Activated B cell treated with CpG ODN at 0.5 μM for 24 hours (primary cell): ENCODE measurements at regions not wholly inside any gene's neighbourhood (a gene's known extent, or its start where the extent isn't known, plus 50 kb on each side); places are given as distances from the start of the nearest gene placed in this dataset.

Source experiments
- ATAC-seq: fragments of 200-7000 bp; cut with Tn5 transposase; one replicate; pipeline ENCODE4 v1.10.0; 2021; ENCODE audit warnings: low read depth, mild to moderate bottlenecking, moderate library complexity
- CTCF ChIA-PET: fragments of 350-600 bp; sonication (Branson Sonifier 250); formaldehyde crosslinking; loops from one replicate; lab custom pipeline; 2021; ENCODE audit warnings: antibody characterized with exemption; lab: Charles Lee
- POLR2A ChIA-PET: fragments of 350-600 bp; sonication (Branson Sonifier 250); formaldehyde crosslinking; loops from one replicate; lab custom pipeline; 2021; ENCODE audit warnings: antibody characterized with exemption; lab: Charles Lee
- DNase-seq: peaks from one replicate; pipeline ENCODE4 v3.0.0; 2022
- H3K27ac Mint-ChIP-seq: one replicate; pipeline ENCODE4 v1.8.0; 2020; ENCODE audit warnings: mixed read lengths
- H3K27me3 Mint-ChIP-seq: one replicate; pipeline ENCODE4 v1.8.0; 2021; ENCODE audit warnings: mixed read lengths
- H3K36me3 Mint-ChIP-seq: one replicate; pipeline ENCODE4 v1.8.0; 2021; ENCODE audit warnings: low read depth, mixed read lengths
- H3K4me1 Mint-ChIP-seq: one replicate; pipeline ENCODE4 v1.8.0; 2021; ENCODE audit warnings: mixed read lengths
- H3K4me3 Mint-ChIP-seq: one replicate; pipeline ENCODE4 v1.8.0; 2020; ENCODE audit warnings: mild to moderate bottlenecking, mixed read lengths
- H3K9me3 Mint-ChIP-seq: one replicate; pipeline ENCODE4 v1.8.0; 2020; ENCODE audit warnings: mixed read lengths
- CTCF ChIP-seq: fragments of 200-600 bp; IDR thresholded peaks from one replicate; pipeline ENCODE4 v1.8.0; 2022; ENCODE audit warnings: antibody characterized with exemption, mild to moderate bottlenecking
- intact Hi-C: fragments of 100-400 bp; cut with micrococcal nuclease; formaldehyde crosslinking; loops from one replicate; pipeline ENCODE4 v1.15.1; 2024

GRCh38 chrX:121216641-121217374 lies 169.4 kb downstream of the GLUD2 start:
- intact Hi-C loops = no loop called here
- CTCF ChIA-PET = no interaction called here
- ATAC-seq (no peak), DNase-seq (no peak)
- POLR2A ChIA-PET = no interaction called here
- Mint-ChIP-seq H3K27ac (no peak overlapping the region), H3K4me3 (no peak overlapping the region), H3K4me1 (no peaks in the 10 kb centered on the region), H3K27me3 (no peaks in the 10 kb centered on the region), H3K9me3 (no peaks in the 10 kb centered on the region), H3K36me3 (no peaks in the 10 kb centered on the region)
- no peak for TF ChIP-seq CTCF

DNA sequence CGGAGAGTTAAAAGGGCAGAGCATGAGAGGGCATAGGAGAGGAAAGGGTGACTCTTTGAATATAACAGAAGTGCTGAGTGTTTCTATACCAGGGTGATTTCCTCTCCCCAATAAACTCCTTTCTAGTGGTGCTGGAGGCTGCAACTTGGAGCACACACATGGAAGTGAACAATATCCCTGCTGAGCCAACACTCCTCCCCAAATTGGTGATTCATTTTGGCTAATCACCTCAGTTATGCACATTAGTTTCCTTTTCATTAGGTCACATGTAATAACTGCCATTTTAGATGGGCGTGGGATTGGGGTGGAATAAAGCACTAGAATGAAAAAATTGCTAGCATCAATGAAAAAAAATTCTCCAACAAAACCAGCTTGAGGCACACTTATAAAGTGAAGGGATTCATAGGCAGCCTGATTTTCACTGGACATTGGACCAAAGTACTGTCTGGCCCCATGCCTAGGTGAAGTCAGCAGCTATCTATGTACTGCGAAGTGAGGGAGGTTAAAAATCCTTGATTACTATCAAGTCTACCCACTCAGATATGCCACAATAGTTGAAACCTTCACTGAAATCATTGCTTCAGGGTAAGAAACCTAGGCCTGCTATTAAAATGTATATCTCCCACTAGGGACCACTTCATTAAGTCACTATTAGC lies 174.0 kb downstream of the GLUD2 start:
- Mint-ChIP-seq H3K4me3 (no peak overlapping the region), H3K9me3 (no peaks in the 10 kb centered on the region), H3K27me3 (no peaks in the 10 kb centered on the region), H3K4me1 (no peaks in the 10 kb centered on the region), H3K36me3 (no peaks in the 10 kb centered on the region), H3K27ac (no peak overlapping the region)
- CTCF ChIA-PET = no interaction called here
- no peak for ATAC-seq
- TF ChIP-seq CTCF = no peak
- POLR2A ChIA-PET = no interaction called here
- intact Hi-C loops = no loop called here
- no peak for DNase-seq

DNA sequence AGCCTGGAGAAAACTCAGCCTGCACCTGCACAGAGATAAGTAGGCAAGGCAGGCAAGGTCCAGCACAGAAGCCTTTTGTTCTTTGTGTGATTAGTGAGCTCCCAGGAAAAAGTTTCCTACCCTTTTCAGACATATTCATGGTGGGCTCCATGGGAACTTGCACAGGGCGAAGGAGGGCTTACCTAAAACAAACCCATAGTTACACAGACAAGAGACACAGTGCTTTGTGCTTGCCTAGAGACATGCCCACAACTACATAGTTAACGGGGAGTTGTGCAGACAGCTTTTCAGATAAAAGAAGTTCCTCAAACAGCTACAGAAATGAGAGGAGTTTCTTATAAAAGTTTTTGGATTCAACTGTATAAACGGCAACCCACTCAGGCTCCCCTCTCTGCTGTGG lies 180.5 kb downstream of the GLUD2 start:
- no peaks in the 10 kb centered on the region for H3K4me1 Mint-ChIP-seq
- ChIA-PET POLR2A (no interaction called here), CTCF (no interaction called here)
- DNase-seq = no peak
- no peak for TF ChIP-seq CTCF
- intact Hi-C loops = no loop called here
- H3K4me3 Mint-ChIP-seq = no peak overlapping the region
- H3K9me3 Mint-ChIP-seq = no peaks in the 10 kb centered on the region
- ATAC-seq = no peak
- H3K27ac Mint-ChIP-seq = no peak overlapping the region
- no peaks in the 10 kb centered on the region for H3K27me3 Mint-ChIP-seq
- H3K36me3 Mint-ChIP-seq = no peaks in the 10 kb centered on the region

DNA sequence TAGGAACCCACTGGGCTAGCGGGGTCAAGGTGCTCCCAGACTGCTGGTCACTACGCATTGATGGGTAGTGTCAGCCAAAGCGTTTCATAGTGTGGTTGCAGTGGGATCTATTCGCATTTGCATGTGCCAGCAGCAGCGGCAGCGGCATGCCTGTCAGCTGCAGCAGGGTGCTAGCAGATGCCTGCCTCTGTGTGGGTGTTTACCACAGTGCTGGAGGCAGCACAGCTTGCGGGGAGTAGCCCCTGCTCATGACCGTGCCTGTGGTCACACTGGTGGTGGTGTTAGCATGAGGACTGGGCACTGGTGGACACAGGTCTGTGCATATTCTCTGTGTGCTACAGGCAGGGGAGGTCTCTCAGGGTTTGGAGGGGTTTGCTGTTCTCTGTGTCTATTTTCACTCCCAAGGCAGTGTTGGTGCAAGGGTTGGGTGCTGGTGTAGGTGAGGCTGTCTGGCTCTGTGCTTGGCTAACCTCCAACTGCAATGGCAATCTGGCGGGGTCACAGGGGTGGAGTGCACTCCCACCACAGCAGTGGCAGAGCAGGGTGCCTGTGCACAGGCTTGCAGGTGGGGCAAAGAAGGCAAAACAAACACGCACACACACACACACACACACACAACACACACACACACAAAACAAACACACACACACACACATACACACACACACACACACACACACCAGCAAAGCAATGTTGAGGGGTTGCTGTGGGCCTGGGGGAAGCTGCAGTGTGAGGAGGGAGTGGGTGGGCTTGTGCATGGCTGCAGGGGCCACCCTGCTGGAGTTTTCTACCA lies 184.4 kb downstream of the GLUD2 start:
- TF ChIP-seq CTCF = no peak
- H3K36me3 Mint-ChIP-seq = no peaks in the 10 kb centered on the region
- no peak for DNase-seq
- intact Hi-C loops = no loop called here
- no peaks in the 10 kb centered on the region for H3K4me1 Mint-ChIP-seq
- H3K4me3 Mint-ChIP-seq = no peak overlapping the region
- ATAC-seq = no peak
- no peaks in the 10 kb centered on the region for H3K9me3 Mint-ChIP-seq
- CTCF ChIA-PET = no interaction called here
- H3K27ac Mint-ChIP-seq = no peak overlapping the region
- POLR2A ChIA-PET = no interaction called here
- no peaks in the 10 kb centered on the region for H3K27me3 Mint-ChIP-seq

GRCh38 chrX:121236040-121236439 lies 188.6 kb downstream of the GLUD2 start:
- Mint-ChIP-seq H3K4me1 (no peaks in the 10 kb centered on the region), H3K9me3 (no peaks in the 10 kb centered on the region), H3K27ac (no peak overlapping the region), H3K27me3 (no peaks in the 10 kb centered on the region), H3K36me3 (no peaks in the 10 kb centered on the region), H3K4me3 (no peak overlapping the region)
- ATAC-seq (no peak), DNase-seq (no peak)
- intact Hi-C loops = no loop called here
- ChIA-PET CTCF (no interaction called here), POLR2A (no interaction called here)
- TF ChIP-seq CTCF = no peak
